ENCODE measurements at regions not wholly inside any gene's neighbourhood (a gene's known extent, or its start where the extent isn't known, plus 50 kb on each side); places are given as distances from the start of the nearest gene placed in this dataset.

DNA sequence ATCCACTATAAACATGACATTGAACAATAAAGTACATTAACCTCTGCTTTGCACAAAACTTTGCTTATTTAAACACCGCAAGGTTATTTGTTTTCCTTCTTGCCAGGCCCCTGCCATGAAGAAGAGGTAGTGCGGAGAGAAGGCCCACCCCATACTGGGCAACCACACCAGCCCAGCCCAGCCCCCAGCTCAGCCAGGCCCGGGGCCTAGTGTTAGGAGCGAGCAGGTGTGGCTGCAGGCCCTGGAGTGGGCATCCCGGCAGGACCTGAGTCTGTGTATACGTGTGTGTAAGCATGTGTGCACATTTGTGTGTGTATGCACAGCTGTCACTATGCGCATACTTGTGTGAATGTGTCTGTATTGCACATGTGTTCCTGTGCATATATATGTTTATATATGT, 90.4 kb upstream of the MVB12B start:
- TF ChIP-seq, protein P1, sequence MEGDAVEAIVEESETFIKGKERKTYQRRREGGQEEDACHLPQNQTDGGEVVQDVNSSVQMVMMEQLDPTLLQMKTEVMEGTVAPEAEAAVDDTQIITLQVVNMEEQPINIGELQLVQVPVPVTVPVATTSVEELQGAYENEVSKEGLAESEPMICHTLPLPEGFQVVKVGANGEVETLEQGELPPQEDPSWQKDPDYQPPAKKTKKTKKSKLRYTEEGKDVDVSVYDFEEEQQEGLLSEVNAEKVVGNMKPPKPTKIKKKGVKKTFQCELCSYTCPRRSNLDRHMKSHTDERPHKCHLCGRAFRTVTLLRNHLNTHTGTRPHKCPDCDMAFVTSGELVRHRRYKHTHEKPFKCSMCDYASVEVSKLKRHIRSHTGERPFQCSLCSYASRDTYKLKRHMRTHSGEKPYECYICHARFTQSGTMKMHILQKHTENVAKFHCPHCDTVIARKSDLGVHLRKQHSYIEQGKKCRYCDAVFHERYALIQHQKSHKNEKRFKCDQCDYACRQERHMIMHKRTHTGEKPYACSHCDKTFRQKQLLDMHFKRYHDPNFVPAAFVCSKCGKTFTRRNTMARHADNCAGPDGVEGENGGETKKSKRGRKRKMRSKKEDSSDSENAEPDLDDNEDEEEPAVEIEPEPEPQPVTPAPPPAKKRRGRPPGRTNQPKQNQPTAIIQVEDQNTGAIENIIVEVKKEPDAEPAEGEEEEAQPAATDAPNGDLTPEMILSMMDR (IDR thresholded peaks at IDR 0.05) = no peak
- Histone ChIP-seq H3K9me3 (no peaks in the 10 kb centered on the region), H3K4me3 (no peak overlapping the region), H3K36me3 (ENCODE audit: low read depth) (no peaks in the 10 kb centered on the region), H3K4me1 (ENCODE audit: low read depth) (no peaks in the 10 kb centered on the region)
- intact Hi-C loops (cut with DNase I, micrococcal nuclease) = loop anchor here in 1 of 2 donors (10.0 kb wide), 1 partner anchor 831 kb away; no protein-coding TSS in a partner anchor
- no peak for ATAC-seq
- no peak for DNase-seq

GRCh38 chr9:126238415-126238814, 88.2 kb upstream of the MVB12B start:
- no peaks in the 10 kb centered on the region for H3K4me1 ChIP-seq (ENCODE audit: low read depth)
- H3K9me3 ChIP-seq = peaks cover 5% of the 10 kb centered on the region
- TF ChIP-seq, protein P1 (IDR thresholded peaks at IDR 0.05) = no peak
- no peaks in the 10 kb centered on the region for H3K36me3 ChIP-seq (ENCODE audit: low read depth)
- DNase-seq (no peak), ATAC-seq (no peak)
- intact Hi-C loops (cut with DNase I, micrococcal nuclease) = loop anchor here in 1 of 2 donors (10.0 kb wide), 1 partner anchor 834 kb away; no protein-coding TSS in a partner anchor
- H3K4me3 ChIP-seq = no peak overlapping the region

DNA sequence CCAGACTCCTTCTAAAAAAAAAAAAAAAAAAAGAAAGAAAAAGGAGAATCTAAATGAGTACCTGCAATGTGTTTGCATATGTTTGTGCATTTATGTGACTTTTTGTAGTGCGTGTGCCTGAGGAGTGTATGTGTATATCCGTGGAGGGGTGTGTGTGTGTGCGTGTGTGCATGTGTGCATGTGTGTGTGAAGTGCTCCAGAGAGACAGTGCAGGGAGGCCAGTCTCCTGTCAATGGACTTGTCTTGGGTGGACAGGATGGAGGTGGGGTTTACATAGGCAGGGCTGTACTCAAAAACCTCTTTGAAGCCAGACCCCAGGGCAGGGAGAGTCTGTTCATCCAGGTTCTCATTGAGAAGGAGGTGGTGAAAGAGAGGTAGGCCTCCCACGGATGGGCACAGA, 87.1 kb upstream of the MVB12B start:
- Histone ChIP-seq H3K36me3 (ENCODE audit: low read depth) (no peaks in the 10 kb centered on the region), H3K4me3 (no peak overlapping the region), H3K4me1 (ENCODE audit: low read depth) (no peaks in the 10 kb centered on the region), H3K9me3 (peaks cover 16% of the 10 kb centered on the region)
- TF ChIP-seq, protein P1 (IDR thresholded peaks at IDR 0.05) = no peak
- intact Hi-C loops (cut with DNase I, micrococcal nuclease) = loop anchor here in 1 of 2 donors (10.0 kb wide), 1 partner anchor 835 kb away; no protein-coding TSS in a partner anchor
- no peak for DNase-seq
- no peak for ATAC-seq

- intact Hi-C loops (cut with DNase I, micrococcal nuclease) = no loop called here
- Histone ChIP-seq H3K9me3 (peaks cover 17% of the 10 kb centered on the region), H3K36me3 (ENCODE audit: low read depth) (no peaks in the 10 kb centered on the region), H3K4me1 (ENCODE audit: low read depth) (no peaks in the 10 kb centered on the region), H3K4me3 (no peak overlapping the region)
- no peak for DNase-seq
- TF ChIP-seq, protein P1 (IDR thresholded peaks at IDR 0.05) = no peak
- ATAC-seq = no peak
These were observed 85.8 kb upstream of the MVB12B start for GRCh38 chr9:126240835-126241234.

DNA sequence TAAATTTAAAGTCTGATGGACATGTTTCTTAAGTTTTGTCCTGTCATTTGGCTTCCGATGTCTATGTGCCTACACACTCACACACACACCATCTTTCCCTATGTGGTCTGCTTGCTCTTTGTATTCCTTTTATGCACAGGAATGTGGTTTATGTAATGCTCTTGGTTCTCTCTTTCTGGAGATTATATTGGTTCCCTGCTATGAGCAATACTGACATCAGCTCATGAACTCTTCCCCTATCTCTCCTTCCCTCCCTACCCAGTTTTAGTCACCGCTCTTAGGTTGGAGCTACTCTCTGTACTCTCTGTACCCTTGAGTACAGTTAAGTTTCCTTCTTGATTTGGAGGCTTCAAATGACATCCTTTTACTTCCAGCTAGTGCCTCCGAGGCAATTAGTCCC, 77.9 kb upstream of the MVB12B start:
- ATAC-seq (no peak), DNase-seq (no peak)
- Histone ChIP-seq H3K9me3 (peaks cover 9% of the 10 kb centered on the region), H3K4me1 (ENCODE audit: low read depth) (no peaks in the 10 kb centered on the region), H3K36me3 (ENCODE audit: low read depth) (no peaks in the 10 kb centered on the region), H3K4me3 (no peak overlapping the region)
- intact Hi-C loops (cut with DNase I, micrococcal nuclease) = no loop called here
- TF ChIP-seq, protein P1 (IDR thresholded peaks at IDR 0.05) = no peak

All from mucosa of descending colon (tissue), 3 donors.